ENCODE measurements at regions not wholly inside any gene's neighbourhood (a gene's known extent, or its start where the extent isn't known, plus 50 kb on each side); places are given as distances from the start of the nearest gene placed in this dataset.

DNA sequence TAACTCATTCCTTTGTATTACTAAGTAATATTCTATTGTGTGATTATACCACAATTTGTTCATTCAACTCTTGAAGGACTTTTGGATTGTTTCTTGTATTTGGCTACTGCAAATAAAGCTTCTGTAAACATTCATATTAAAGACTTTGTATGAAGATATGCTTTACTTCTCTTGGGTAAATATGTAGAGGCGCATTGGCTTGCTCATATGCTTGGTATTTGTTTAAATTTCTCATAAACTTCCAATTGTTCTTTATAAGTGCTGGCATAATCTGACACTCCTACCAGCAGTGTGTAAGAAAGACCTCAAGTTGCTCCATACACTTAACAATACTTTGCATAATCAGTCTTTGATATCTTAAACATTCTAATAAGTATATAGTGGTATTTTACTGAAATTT is 792.8 kb upstream of the LRRTM1 start:
- TF ChIP-seq GATA2 (IDR thresholded peaks at IDR 0.05; ENCODE audit: low read depth, low read length): no peak
- TF ChIP-seq GATA3 (IDR thresholded peaks at IDR 0.05; ENCODE audit: low read depth, low read length): no peak

Data from SH-SY5Y (cell line).